Astrocyte of the hippocampus (primary cell): ENCODE measurements at regions not wholly inside any gene's neighbourhood (a gene's known extent, or its start where the extent isn't known, plus 50 kb on each side); places are given as distances from the start of the nearest gene placed in this dataset.
A peak's percentile ranks its signal among the peaks of the same experiment; 100 is the strongest.

Source experiments
- DNase-seq: peaks from one replicate; pipeline ENCODE4 v3.0.0; 2011; ENCODE audit warnings: low read depth, low spot score

DNA sequence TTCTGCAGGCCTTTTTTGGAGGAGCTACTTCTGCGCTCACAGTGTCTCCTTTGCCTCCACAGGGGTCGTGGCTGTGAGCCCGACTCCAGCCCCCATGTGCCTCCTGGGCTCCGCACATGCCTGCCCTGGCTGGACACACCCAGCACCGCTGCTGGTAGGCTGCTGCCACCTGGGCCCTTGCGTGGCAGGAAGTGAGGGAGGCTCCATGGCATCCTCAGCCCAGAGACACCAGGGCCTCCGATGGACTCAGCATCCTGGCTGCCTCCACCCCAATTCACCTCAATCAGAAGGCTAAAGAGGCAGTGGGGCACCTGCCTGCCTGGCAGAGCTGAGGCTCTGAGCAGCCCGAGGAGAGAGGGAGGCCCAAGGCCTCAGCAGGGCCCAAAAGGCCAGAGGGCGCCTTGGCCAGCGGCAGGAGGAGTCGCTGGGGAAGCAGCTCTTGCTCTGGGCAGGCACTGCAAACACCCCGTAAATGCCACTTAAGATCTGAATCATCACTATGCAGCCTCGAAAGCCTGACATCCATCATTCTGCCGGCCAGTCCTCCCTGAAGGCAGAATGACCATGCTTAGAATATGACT lies 68.3 kb upstream of the OTOS start:
- peak; percentile 5 for DNase-seq

DNA sequence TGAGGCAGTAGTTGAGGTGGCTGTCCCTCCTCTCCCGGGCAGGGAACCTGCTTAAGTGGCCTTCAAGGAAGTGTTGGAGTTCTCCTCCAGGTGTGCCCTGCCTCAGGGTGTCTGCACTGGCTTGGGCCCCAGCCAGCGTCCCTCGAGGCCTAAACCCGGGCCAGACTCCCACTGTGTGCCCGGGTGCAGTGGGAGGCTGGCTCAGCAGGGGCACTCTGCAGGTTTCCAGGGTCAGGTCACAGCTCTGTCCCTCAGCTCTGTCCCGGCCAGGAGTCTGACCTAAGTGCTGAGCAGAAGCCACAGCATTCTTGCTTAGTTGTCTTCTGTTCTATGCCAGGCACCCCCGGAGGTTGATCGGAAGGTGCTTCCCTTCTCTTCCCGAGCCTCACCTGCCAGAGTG lies 69.0 kb upstream of the OTOS start:
- DNase-seq, result no peak

DNA sequence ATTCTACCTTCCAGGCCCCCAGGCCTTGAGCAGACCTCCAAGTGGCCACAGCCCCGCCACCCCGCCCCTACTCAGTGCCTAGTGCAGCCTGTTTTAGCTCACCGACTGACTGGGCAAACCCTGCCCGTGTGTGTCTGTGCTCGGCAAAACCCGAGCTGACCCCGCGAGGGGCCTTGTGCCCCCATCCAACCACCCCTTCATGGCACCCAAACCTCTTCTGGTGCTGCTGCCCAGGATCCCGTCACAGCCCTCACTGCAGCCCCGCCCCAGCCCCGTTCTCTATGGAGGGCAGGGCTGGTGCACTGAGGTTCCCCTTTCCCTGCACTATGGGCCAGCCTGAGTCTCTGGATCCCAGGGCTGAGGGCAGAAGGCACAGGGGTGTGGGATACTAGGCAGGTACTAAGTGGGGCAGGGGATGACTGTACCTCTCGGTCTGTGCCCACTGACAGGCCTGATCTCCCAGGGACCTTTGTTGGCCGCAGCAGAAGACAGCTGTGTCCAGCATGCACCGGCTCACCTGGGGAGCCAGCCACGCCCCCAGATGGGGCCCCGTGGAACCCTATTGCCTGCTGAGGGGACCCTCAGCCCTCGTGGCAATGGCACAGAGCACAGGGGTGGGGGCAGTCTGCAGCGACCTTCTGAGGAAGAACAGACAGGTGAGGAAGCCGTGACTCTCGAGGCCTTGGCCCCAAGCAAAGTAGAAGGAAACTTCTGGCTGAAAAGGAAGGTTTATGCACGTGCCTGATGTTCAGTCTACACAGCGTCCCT lies 69.9 kb upstream of the OTOS start:
- no peak for DNase-seq

DNA sequence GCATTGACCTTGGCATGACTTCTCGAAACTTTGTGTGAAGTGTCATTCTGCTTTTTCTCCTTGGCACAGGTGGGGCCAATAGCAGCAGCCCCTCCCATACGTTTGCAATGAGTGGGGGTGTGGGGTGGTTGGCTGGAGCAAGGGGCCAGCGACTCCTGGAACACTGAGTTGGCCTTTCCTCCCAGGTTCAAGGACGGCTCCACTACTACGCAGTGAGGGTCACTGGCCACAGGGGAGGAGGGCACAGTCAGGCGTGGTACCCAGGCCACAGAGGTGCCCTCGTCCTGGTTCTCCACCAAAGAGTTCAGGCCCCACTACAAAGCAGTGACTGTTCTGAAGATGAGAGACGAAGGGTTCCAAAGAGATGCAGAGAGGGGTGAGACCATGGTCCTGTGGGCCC lies 70.6 kb upstream of the OTOS start:
- DNase-seq, result no peak

DNA sequence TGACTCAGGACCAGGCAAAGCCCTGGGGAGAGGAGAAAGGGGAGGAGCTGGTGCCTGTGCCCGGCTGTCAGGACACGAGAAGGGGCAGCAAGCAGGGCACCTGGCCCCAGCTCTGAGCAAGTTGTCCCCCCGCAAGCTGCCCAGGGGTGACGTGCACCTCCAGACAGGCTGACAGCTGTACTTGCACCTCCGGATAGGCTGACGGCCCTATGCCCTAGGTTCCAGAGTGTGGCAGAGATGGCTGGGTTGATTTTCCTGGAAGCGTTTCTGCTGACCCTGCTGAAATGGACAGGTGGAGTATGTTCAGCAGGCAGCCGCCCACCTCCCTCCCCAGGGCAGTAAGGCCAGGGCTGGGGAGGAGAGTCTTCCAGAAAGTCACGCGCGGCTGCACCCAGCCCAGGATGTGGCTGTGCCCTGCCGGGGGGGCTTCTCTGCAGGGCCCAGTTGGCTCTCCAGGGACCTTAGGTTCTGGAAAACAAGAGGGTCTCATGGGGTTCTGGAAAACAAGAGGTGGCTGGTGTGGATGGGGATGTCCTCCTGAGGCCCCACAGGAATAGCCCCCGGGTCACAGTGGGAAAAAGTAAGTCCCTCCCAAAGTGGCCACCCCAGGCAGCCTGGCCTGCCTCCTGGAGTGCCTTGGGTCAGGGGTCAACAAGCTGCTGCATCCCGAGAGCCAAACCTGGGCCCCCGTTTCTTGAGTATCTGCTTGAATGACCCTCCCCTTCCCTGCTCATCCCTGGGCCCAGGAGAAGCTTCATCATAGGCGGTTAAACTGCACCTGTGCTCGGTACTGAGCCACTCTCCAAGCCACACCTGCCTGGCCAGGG lies 71.4 kb upstream of the OTOS start:
- no peak for DNase-seq

DNA sequence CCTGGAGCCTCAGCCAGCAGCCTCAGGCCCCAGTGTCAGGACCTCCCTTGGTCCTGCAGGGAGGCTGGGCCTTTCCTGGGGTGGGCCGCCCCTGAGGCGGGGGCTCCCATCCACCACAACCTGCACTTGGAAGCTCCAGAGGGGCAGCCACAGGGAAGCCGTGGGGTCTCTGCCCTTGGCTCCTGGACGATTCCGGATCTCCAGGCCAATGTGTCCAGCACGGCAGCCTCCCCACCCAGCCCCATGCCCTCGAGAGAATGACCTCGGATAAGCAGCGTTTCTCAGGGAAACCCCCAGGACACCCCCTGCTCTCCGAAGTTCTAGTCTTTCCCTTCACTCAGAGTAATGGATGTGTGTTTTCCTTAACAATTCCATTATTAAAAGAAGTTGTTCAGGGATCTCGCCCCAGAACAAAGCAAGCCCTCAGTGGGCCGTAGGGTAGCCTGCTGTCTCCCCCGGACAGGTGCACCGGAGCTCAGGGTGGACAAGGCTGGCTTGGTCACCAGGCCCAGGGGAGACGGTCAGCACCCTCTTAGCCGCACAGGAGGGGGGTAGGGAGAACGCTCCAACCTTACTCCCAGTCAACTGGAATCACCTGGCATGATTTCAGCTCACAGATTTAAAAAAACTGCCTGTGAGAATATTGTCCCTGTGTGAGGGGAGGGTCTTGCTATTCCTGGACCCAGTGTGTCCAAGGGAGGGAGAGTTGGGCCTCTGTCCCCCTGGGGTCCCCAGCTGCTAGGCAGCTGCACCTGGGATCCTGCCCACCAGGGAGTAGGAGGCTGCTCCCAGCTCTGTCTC lies 72.2 kb upstream of the OTOS start:
- no peak for DNase-seq

DNA sequence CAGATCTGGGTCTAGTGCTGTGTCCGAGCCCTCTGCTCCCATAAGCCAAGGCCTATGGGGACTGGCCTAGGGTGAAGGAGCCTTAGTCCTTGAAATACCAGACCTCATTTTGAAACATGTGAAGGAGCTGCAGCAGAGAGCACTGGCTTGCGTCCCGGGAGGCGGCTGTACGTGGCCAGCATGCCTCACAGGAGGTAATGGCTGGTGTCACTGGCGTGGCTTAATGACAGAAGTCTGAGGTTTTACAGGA lies 72.7 kb upstream of the OTOS start:
- peak; percentile 14 for DNase-seq

DNA sequence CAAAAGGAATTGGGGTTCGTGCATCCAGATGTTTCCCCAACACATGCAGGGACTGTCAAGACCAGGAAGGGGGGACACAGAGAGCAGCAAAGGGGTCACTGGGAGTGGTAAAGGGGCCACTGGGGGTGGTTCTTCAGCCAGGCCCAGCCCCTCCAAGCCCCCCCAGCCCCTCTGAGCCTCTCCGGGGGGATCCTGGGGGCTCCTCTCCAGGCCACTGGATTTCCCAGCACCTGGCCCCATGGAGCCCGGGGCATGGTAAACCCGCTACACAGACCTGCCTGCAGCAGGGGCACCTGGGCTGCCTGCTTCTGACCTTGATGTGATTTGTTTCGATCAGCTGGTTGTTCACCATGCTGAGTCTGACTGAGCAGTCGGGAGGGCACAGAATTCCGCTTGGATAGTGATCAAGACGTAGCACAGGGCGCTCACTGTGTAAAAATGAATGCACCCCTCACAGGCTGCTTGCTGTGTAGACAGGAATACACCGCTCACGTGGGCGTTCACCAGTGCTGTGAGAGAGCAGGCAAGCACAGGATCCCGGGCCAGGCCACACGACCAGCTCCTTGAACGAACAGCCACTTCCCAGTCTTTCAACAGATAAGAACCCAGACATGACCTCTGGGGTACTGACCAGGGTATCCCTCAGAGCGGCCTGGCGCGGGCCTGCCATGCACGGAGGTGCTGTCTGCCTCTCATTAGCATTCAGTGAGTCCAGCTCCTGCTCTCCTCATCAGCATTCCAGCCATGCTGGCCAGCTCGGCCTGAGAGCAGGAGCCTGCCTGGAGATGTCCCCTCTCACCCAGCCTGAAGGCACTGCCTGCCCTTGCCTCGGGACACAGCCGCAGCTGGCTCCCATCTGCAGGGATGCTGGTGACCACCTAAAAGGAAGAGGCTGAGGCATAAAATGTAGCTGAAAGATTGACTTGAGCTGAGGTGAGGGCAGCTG lies 73.3 kb upstream of the OTOS start:
- peak; percentile 52 for DNase-seq

DNA sequence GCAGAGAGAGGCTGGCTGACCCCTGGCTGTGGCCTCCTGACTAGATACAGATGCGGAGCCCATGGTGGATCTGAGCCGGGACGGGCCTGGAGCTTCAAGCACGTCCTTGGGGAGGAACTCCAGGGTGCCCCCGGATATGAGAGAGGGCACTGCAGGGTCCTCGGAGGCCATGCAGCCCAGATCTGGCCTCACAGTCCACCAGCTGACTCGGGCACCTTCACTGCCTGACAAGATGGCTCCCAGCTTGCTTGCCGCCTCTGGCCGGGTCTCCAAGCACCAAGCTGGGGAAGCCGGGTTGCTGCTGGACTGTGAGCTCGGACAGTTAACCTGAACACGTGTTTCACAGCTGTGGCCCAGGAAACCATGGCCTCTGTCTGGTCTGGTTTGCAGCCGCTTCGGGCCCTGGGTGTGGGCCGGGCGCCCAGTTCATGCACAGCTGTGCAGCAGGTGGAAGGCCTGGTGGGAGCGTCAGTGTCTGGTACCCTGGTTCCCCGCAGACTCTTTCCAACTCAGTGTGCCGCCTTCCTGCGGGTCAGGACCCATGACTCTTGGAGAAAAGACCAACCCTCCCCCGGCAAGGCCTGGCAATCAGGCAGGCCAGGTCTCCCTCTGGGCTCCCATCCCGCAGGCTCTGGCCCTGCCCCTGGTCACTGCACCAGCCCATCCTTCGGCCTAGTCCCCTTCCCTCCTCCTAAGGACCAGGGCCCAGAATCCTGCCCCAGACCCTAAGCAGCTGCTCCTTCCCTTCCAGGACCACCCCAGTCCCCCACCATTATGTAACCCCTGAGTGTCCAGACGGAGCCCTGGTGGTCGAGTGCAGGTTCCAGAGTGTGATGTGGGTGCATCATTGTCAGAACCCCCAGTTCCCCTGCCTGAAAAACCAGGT lies 74.6 kb upstream of the OTOS start:
- DNase-seq, result no peak

DNA sequence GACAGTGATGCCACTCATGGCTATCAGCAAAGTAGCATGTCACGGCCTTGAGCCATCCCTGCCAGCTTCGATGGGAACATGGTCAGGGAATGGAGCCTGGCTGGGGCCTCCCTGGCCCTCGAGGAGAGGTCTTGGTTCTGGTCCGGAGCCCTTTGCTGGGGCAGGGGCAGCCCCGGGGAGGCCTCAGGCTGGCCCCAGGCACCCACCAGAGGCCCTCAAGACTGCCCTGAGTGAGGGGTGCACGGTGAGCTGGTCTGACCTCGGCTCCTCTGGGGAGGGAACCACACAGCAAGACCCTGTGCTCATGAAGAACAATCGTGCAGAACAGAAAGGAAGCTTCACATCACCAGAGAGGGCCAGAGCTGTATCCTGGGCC lies 75.2 kb upstream of the OTOS start:
- no peak for DNase-seq

DNA sequence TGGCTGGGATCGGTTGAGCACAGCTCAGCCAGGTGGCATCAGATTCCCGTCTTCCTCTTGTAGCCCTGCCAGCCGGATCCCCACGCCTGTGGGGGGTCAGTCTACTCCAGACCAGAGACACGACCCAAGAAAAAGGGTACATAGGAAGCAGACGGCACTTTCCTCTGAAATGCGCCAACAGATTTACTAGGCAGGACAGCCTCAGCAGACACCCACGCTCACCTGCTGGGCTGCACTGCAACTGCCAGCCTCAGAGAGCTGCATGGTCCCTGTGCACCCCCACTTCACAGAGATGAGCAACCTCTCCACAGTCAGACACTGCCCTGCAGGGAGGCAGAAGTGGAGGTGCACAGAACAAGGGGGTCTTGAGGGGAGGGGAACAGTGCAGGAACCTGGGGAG lies 75.7 kb upstream of the OTOS start:
- DNase-seq, result no peak

DNA sequence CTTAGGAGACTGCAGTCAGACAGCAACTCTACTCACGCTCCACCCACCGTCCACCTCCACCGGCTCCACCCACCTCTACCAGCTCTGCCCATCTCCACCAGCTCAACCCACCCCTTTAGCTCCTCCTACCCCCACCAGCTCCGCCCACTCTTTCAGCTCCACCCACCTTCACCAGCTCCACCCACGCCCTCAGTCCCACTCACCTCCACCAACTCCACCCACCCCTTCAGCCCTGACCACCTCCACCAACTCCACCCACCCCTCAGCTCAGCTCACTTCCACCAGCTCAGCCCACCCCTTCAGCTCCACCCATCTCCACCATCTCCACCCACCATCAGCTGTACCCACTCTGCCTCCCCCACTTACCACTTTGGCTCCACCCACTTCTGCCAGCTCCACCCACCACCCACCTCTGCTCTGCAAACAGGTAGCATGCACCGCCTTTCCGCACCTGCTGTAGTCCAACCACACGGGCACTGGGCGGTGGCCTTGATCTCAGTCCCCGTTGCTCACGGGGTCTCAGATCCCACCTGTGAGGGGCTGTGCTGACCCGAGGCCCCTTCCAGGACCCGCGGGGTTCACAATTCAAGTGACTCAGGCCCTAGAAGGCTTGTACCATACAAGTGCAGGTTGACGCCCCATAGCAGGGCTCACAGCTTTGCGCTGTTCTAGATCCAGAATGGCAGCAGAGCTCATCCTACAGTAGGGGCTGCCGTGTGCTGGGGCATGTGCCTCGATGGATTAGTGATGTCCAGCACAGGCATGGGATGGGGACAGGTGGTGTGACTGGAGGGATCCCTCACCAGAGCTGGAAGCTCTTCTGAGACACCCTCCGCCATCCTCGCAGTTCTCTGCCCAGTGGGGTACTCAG lies 77.2 kb upstream of the OTOS start:
- DNase-seq, result no peak

DNA sequence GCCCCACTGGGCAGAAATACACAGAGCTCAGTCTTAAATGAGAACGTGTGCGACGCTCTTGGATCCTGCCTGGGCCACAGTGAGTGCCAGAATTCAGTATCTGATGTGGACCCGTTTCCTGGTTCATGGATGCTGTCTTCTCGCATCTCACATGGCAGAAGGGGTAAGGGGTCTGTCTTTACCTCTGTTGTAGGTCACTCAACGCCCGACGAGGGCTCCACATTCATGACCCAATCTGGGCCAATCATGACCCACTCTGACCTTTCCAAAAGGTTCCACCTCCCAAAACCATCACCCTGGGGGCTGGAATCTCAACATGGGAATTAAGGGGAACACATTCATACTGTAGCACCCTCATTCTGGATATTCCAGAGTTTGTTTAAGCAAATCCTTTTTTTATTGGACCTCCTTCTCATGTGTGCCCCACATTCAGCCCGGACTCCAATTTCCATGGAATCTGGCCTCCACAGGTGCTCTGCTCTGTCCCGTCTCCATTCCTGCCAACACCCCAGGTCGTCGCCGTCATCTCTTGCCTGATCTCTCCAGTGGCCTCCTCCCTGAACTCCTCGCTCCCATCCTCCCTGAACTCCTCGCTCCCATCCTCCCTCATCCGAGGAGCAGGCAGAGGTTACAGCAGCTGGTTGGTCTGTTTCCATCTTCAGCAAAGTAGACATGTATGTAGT lies 78.9 kb upstream of the OTOS start:
- DNase-seq, result no peak

DNA sequence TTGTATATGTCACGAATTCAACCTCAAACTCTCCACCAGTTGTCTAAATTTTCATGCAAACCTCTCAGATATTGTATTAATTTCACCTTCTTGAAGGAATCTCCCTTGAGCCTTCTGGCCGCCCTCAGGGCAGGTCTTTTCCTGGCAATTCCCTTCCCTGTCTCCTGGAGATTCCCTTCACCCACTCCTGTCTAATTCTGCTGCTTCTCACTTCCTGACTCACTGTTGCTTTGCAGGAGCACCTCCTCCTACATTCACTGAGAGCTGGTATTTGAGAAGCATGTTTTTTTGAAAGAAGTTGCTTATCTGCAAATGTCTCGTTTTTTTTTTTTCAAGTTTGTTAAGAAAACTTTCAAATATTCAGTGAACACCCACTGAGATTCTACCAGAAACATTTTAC lies 79.9 kb upstream of the OTOS start:
- peak; percentile 36 for DNase-seq

DNA sequence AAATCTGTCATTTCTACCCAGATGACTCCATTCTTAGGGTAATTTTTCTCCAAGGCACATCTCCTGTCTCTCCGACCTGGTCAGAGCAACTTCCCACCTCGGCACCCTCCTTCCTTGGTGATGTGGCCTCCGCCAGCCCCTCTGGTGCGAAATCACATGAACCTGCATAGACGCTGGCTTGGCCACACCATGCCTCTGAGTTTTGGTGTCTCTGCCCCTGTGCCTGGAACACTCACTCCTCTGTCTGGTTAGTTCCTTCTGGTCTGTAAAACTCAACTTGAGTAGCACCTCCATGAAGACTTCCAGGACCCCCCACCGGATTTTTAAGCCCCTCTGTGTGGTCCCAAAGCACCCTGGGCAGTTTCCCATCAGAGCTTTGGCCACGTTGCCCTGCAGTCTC lies 83.2 kb upstream of the OTOS start:
- no peak for DNase-seq

DNA sequence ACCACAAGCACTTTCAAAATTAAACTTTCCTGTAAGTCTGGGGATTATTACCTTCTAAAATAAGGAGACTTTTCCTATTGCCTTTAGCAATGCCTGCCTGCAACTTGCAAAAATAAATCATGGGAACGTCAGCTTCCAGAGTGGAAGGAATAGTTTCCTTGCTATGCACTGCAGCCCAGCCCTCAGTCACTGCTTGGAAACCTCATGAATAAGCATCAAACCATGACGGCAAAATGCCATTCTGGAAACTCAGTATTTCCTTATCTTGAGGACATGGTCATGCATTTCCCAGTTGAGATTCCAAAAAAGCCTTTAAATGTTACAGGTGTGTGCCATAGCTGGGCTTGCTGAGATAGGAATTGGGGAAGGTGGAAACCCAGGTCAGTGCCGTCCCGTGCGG lies 84.2 kb upstream of the OTOS start:
- DNase-seq, result peak; percentile 70

DNA sequence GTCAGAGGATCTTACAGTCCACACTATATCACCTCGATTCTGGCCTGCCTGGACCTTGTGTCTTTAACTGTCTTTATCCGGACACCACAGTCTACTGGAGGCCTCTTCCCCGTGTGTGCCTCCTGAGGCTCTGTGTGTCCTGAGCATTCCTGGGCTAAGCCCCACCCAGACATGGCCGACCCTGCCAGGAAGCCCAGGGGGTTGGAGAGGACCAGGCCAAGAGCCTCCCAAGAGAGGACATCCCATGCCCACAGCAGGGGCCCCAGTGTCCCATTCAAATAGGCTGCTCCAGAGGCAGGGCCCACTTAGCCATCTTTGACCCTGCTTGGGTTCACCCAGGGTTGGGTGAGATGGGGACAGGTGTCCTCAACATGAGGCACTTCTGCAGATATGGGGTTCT lies 84.7 kb upstream of the OTOS start:
- DNase-seq, result no peak

DNA sequence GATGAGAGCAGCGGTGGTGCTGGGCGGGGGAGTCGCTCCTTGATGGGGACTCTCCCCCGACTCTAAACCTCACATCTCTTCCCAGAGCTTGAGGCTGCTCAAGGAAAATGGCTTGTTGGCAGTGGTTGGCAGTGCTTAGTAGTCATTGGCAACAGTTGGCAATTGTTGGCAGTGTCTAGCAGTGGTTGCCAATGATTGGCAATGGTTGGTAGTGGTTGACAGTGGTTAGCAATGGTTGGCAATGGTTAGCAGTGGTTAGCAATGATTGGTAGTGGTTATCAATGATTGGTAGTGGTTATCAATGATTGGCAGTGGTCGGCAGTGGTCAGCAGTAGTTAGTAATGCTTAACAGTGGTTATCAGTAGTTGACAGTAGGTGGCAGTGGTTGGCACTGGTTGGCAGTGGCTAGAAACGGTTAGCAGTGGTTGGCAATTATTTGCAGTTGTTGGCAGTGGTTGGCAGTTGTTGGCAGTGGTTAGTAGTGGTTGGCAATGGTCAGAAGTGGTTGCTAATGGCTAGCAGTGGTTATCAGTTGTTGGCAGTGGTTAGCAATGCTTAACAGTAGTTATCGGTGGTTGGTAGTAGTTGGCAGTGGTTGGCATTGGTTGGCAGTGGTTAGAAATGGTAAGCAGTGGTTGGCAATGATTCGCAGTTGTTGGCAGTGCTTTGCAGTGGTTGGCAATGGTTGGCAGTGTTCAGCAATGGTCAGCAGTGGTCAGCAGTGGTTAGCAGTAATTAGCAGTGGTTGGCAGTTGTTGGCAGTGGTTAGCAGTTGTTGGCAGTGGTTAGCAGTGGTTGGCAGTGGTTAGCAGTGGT lies 85.4 kb upstream of the OTOS start:
- DNase-seq, result no peak
